Fibroblast of pulmonary artery (primary cell): ENCODE measurements at regions not wholly inside any gene's neighbourhood (a gene's known extent, or its start where the extent isn't known, plus 50 kb on each side); places are given as distances from the start of the nearest gene placed in this dataset.

ENCODE experiments used
- DNase-seq: peaks from one replicate; pipeline ENCODE4 v3.0.0-alpha.2; 2010; ENCODE audit warnings: low read depth
- H3K4me3 ChIP-seq: replicated peaks from 2 replicates; pipeline ENCODE4 v1.5.1; 2011; ENCODE audit warnings: low read depth, mild to moderate bottlenecking, control low read depth, low read length, moderate library complexity
- CTCF ChIP-seq: IDR thresholded peaks from 2 replicates; pipeline ENCODE4 v1.5.1; 2011; ENCODE audit warnings: mild to moderate bottlenecking, control low read depth, low read length, inconsistent platforms; ENCODE audit errors: missing control alignments

DNA sequence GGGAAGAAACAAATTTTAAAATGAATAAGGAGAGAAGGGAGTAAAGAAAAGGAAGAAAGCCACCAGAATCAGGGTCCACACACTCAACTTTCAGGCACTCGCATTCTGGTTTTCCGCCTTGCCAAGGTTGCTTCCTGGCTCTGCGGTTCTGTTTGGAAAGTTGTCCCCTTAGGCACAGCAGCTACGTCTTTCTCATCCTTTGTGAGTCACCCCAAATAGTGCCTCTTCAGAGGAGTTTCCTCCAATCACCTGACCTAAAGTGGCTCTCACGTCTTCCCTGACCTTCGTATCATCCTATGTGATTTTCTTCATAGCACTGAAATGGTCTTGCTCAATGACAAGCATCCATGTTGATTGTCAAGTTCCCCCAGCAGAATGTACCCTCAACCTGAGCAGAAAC is 99.5 kb upstream of the TMCC3 start:
- DNase-seq, result no peak
- no peak for TF ChIP-seq CTCF
- no peak overlapping the region for H3K4me3 ChIP-seq

GRCh38 chr12:94749455-94749854 is 99.1 kb upstream of the TMCC3 start:
- no peak overlapping the region for H3K4me3 ChIP-seq
- no peak for DNase-seq
- TF ChIP-seq CTCF, result no peak

DNA sequence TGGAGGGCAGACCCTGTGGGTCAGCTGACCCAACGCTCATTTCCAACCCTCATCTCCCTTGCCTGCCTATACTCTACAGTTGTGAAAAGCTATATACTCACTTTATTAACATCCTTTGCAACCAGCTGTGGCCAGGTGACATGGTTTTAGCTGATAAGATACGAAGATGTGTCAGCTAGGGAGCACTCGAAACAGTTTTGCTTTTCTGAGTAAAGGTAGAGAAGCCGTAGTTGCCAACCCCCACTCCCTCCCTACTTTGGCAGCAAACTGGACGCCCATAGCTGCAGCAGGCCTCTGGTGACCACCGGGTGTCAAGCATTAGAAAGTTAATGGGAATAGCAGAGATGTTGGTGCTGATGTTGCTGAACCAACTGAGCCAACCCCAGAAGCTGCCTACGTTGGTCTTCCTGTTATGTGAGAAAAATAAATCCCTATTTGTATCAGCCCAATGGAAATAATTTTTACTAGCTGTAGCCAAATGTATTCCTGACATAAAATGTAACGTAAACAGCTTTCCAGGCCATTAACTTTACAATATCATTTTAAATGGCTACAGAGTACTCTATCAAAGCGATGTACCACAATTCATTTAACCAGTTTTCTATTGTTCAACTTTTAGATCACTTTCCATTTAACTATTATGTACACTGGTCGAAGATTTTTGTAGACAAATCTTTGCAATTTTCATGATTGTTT is 98.5 kb upstream of the TMCC3 start:
- no peak for DNase-seq
- no peak overlapping the region for H3K4me3 ChIP-seq
- no peak for TF ChIP-seq CTCF

- no peak for TF ChIP-seq CTCF
- no peak for DNase-seq
- H3K4me3 ChIP-seq, result no peak overlapping the region
These were observed 95.2 kb upstream of the TMCC3 start for GRCh38 chr12:94745562-94745961.

DNA sequence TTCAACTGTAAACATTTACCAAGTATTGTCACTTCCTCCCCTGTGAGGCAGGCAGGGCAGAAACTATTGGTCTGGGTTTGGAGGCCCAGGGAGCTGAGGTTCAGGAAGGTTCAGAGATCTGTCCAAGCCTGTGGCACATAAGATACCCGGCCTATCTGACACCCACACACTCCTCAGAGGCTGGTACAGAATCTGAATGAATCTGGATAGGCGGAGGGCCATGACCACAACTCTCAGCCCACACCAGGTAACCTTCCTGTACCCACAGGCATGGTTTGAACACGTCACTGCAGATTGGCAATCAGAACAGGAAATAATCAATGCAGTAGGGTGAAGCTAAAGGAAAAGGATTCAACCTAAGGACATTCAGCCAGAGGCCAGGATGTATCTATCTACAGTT is 92.8 kb upstream of the TMCC3 start:
- no peak for DNase-seq
- no peak for TF ChIP-seq CTCF
- no peak overlapping the region for H3K4me3 ChIP-seq

DNA sequence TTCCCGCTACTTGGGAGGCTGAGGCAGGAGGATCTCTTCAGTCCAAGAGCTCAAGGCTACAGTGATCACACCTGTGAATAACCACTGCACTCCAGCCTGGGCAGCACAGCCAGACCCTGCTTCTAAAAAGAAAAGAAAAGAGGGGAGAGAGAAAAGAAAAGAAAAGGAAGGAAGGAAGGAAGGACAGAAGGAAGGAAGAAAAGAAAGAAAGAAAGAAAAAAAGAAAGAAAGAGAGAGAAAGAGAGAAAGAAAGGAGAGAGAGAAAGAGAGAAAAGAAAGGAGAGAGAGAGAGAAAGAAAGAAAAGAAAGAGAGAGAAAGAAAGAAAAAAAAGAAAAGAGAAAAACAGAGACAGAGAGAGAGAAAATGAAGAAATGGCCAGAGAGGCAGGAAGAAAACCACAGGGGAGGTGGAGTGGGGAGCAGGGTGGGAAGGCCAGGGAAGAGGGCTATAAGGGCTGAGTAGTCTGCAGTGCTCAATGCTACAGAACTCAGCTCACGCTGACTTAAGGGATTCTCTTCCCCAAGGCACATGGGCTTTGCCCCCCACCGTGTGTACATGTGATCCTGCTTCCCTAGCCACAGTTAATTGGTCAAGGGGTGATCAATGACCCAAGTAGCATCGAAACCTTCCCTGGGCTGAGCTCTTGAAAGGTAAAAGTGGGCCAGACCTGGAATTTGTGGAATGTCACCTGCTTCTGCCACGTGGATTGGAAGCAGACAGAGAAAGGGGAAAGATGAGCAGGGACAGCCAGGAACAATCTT is 90.4 kb upstream of the TMCC3 start:
- no peak overlapping the region for H3K4me3 ChIP-seq

More for the DNA sequence above, 90.4 kb upstream of the TMCC3 start:
- DNase-seq, result no peak
- TF ChIP-seq CTCF, result no peak
